SK-N-MC (cell line): ENCODE measurements at regions not wholly inside any gene's neighbourhood (a gene's known extent, or its start where the extent isn't known, plus 50 kb on each side); places are given as distances from the start of the nearest gene placed in this dataset.
"Not testable (repeated sequence)": the region's sequence is repeated elsewhere in the genome, so short reads cannot be mapped to it uniquely, and the experiment has no call there.

Experiments
- DNase-seq: peaks from one replicate; pipeline ENCODE4 v3.0.0-alpha.2; 2011; ENCODE audit warnings: low read depth, low spot score
- H3K27ac ChIP-seq: fragments of 200-600 bp; sonication (generic); 2 replicates; pipeline ENCODE4 v1.5.1; 2016; ENCODE audit warnings: mixed run types
- H3K36me3 ChIP-seq: fragments of 200-600 bp; sonication (generic); 2 replicates; pipeline ENCODE4 v1.6.1; 2017; ENCODE audit warnings: antibody characterized with exemption, low read length, mixed read lengths; ENCODE audit not compliant: insufficient read depth
- H3K4me3 ChIP-seq: fragments of 200-600 bp; sonication (generic); 2 replicates; pipeline ENCODE4 v1.5.1; 2016
- H3K9ac ChIP-seq: fragments of 200-600 bp; sonication (generic); 2 replicates; pipeline ENCODE4 v1.8.0; 2017; ENCODE audit warnings: mixed run types, mixed read lengths; ENCODE audit not compliant: insufficient read length
- H3K9me3 ChIP-seq: fragments of 200-600 bp; sonication (generic); 2 replicates; pipeline ENCODE4 v1.6.1; 2017; ENCODE audit warnings: low read depth, mild to moderate bottlenecking, antibody characterized with exemption, low read length, moderate library complexity, mixed read lengths
- EZH2 ChIP-seq: fragments of 200-600 bp; sonication (generic); IDR thresholded peaks from one replicate; pipeline ENCODE4 v1.6.1; 2017; ENCODE audit warnings: antibody characterized with exemption
- FOXP2 ChIP-seq: optimal IDR thresholded peaks from 2 replicates; pipeline ENCODE3; 2011; ENCODE audit warnings: mild to moderate bottlenecking, moderate library complexity; ENCODE audit not compliant: insufficient read depth; ENCODE audit errors: extremely low read length, control extremely low read depth
- POLR2AphosphoS5 ChIP-seq: IDR thresholded peaks from 2 replicates; pipeline ENCODE4 v1.6.1; 2012; ENCODE audit warnings: mild to moderate bottlenecking, low read depth, low read length, borderline replicate concordance

- TF ChIP-seq FOXP2: no peak
- TF ChIP-seq POLR2AphosphoS5: no peak
- TF ChIP-seq EZH2: no peak
- no peak overlapping the region for H3K9ac ChIP-seq
These were observed 131.3 kb downstream of the LPIN1 start for GRCh38 chr2:11877764-11878163.

GRCh38 chr2:11885253-11885652 lies 138.8 kb downstream of the LPIN1 start:
- H3K4me3 ChIP-seq, H3K9ac ChIP-seq, DNase-seq: not testable (repeated sequence)

More at GRCh38 chr2:11877764-11878163, 131.3 kb downstream of the LPIN1 start:
- Histone ChIP-seq H3K36me3 (no peaks in the 10 kb centered on the region), H3K4me3 (no peak overlapping the region), H3K27ac (no peak overlapping the region), H3K9me3 (no peaks in the 10 kb centered on the region)
- no peak for DNase-seq

GRCh38 chr2:11886899-11887298 lies 140.5 kb downstream of the LPIN1 start:
- not testable (repeated sequence) for H3K9me3 ChIP-seq, DNase-seq, H3K9ac ChIP-seq, H3K36me3 ChIP-seq, H3K27ac ChIP-seq, H3K4me3 ChIP-seq

More at GRCh38 chr2:11885253-11885652, 138.8 kb downstream of the LPIN1 start:
- H3K27ac ChIP-seq, H3K9me3 ChIP-seq, H3K36me3 ChIP-seq: not testable (repeated sequence)

GRCh38 chr2:11889101-11889850 lies 142.8 kb downstream of the LPIN1 start:
- Histone ChIP-seq H3K27ac (no peak overlapping the region), H3K36me3 (no peaks in the 10 kb centered on the region), H3K9ac (no peak overlapping the region), H3K4me3 (no peak overlapping the region), H3K9me3 (0 out of 2 replicates have a peak, but pooled peaks cover 5% of the 10 kb centered on the region)
- TF ChIP-seq FOXP2: no peak
- no peak for TF ChIP-seq POLR2AphosphoS5
- TF ChIP-seq EZH2: no peak
- no peak for DNase-seq

- no peak overlapping the region for H3K4me3 ChIP-seq
- DNase-seq: no peak
- H3K9ac ChIP-seq: no peak overlapping the region
- TF ChIP-seq EZH2: no peak
- no peak for TF ChIP-seq FOXP2
- TF ChIP-seq POLR2AphosphoS5: no peak
- no peaks in the 10 kb centered on the region for H3K36me3 ChIP-seq
- H3K27ac ChIP-seq: no peak overlapping the region
- H3K9me3 ChIP-seq: 0 out of 2 replicates have a peak, but pooled peaks cover 5% of the 10 kb centered on the region
These were observed 143.4 kb downstream of the LPIN1 start for GRCh38 chr2:11889854-11890253.

- Histone ChIP-seq H3K9ac (no peak overlapping the region), H3K36me3 (no peaks in the 10 kb centered on the region)
These were observed 144.6 kb downstream of the LPIN1 start for GRCh38 chr2:11891028-11891427.

GRCh38 chr2:11891671-11892440 lies 145.4 kb downstream of the LPIN1 start:
- no peaks in the 10 kb centered on the region for H3K36me3 ChIP-seq
- 0 out of 2 replicates have a peak, but pooled peaks cover 5% of the 10 kb centered on the region for H3K9me3 ChIP-seq
- no peak for DNase-seq
- no peak overlapping the region for H3K27ac ChIP-seq
- TF ChIP-seq POLR2AphosphoS5 (no peak), FOXP2 (no peak), EZH2 (no peak)
- H3K4me3 ChIP-seq: no peak overlapping the region
- H3K9ac ChIP-seq: no peak overlapping the region

More at GRCh38 chr2:11891028-11891427, 144.6 kb downstream of the LPIN1 start:
- Histone ChIP-seq H3K9me3 (0 out of 2 replicates have a peak, but pooled peaks cover 5% of the 10 kb centered on the region), H3K4me3 (no peak overlapping the region), H3K27ac (no peak overlapping the region)
- DNase-seq: no peak
- TF ChIP-seq EZH2 (no peak), POLR2AphosphoS5 (no peak), FOXP2 (no peak)

GRCh38 chr2:11896386-11896785 lies 150.0 kb downstream of the LPIN1 start:
- TF ChIP-seq FOXP2 (no peak), EZH2 (no peak), POLR2AphosphoS5 (no peak)
- Histone ChIP-seq H3K9me3 (no peaks in the 10 kb centered on the region), H3K27ac (no peak overlapping the region), H3K9ac (no peak overlapping the region), H3K36me3 (no peaks in the 10 kb centered on the region), H3K4me3 (no peak overlapping the region)
- DNase-seq: no peak

GRCh38 chr2:11898576-11898975 lies 152.1 kb downstream of the LPIN1 start:
- no peak overlapping the region for H3K27ac ChIP-seq
- no peak for DNase-seq
- H3K9ac ChIP-seq: no peak overlapping the region
- H3K4me3 ChIP-seq: no peak overlapping the region
- H3K9me3 ChIP-seq: no peaks in the 10 kb centered on the region
- no peaks in the 10 kb centered on the region for H3K36me3 ChIP-seq
- TF ChIP-seq POLR2AphosphoS5 (no peak), FOXP2 (no peak), EZH2 (no peak)
